ENCODE measurements at regions not wholly inside any gene's neighbourhood (a gene's known extent, or its start where the extent isn't known, plus 50 kb on each side); places are given as distances from the start of the nearest gene placed in this dataset.

DNA sequence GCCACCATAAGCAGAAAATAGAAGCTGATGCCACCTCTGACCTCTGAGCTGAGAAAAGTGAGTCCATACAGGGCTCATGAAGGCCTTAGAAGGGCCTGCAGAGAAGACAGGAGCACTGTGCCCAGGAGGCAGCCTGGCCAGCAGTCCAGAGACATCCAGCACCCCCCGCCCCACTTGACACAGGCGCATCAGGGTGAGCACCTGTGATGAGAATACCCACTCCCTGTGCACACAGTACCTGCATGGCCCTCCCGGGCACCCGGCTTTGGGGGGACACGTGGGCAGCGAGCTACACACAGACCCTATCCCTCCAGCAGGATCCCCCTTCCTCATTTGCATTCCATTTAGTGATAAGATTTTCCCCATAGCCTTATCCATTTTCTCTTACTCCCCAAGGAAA lies 63.6 kb upstream of the NSMCE3 start:
- POLR2A ChIA-PET, result no interaction called here
- TF ChIP-seq, protein P1, sequence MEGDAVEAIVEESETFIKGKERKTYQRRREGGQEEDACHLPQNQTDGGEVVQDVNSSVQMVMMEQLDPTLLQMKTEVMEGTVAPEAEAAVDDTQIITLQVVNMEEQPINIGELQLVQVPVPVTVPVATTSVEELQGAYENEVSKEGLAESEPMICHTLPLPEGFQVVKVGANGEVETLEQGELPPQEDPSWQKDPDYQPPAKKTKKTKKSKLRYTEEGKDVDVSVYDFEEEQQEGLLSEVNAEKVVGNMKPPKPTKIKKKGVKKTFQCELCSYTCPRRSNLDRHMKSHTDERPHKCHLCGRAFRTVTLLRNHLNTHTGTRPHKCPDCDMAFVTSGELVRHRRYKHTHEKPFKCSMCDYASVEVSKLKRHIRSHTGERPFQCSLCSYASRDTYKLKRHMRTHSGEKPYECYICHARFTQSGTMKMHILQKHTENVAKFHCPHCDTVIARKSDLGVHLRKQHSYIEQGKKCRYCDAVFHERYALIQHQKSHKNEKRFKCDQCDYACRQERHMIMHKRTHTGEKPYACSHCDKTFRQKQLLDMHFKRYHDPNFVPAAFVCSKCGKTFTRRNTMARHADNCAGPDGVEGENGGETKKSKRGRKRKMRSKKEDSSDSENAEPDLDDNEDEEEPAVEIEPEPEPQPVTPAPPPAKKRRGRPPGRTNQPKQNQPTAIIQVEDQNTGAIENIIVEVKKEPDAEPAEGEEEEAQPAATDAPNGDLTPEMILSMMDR (IDR thresholded peaks at IDR 0.05; ENCODE audit: control extremely low read depth, extremely low read depth, low read depth, missing control alignments), result no peak
- CTCF ChIA-PET, result interaction anchor here (1.1 kb wide), 1 partner anchor 11 kb away, joined by 3 read pairs; no protein-coding TSS in a partner anchor
- no peak for DNase-seq (ENCODE audit: extremely low spot score)

DNA sequence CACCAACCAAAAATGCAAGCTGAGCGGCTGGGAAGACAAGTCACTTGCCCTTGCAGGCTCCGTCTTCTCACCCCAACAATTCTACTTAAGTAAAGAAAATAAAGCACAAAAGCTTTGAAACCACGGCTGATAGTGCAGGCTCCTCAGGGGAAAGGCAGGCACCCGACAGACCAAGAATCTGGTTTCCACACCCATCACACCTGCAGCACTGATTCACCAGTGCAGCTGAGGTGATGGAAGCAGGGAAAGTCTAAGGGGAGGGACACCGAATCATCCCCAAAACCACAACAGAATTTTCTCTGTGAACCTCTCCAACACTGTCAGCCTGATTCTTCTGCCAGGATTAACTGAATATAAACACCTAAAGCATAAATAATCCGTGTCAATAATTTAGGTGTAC lies 62.0 kb upstream of the NSMCE3 start:
- DNase-seq (ENCODE audit: extremely low spot score), result no peak
- ChIA-PET CTCF (interaction anchor here (1.5 kb wide), 1 partner anchor 14 kb away, joined by 3 read pairs; no protein-coding TSS in a partner anchor), POLR2A (no interaction called here)
- TF ChIP-seq, protein P1 (IDR thresholded peaks at IDR 0.05; ENCODE audit: control extremely low read depth, extremely low read depth, low read depth, missing control alignments), result no peak

DNA sequence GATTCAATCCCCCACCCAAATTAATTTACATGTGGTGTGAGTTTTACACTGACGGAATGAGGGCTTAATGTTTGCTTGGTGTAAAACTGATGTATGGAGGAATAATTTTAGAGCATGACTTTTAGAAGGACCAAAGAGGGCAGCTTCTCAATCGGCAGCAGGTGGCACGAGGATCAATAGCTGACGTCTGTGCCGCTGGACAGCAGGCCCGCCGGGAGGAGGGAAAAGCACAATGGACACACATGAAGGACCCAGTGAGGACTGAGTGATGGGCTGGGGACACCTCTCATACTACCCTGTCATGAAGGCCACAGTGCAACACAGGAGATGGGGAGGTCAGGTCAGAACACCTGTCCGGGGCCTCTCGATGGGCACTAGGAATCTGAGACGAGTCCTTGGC lies 61.4 kb upstream of the NSMCE3 start:
- CTCF ChIA-PET, result interaction anchor here (1.5 kb wide), 1 partner anchor 15 kb away, joined by 3 read pairs; no protein-coding TSS in a partner anchor
- POLR2A ChIA-PET, result no interaction called here
- TF ChIP-seq, protein P1 (IDR thresholded peaks at IDR 0.05; ENCODE audit: control extremely low read depth, extremely low read depth, low read depth, missing control alignments), result no peak
- no peak for DNase-seq (ENCODE audit: extremely low spot score)

DNA sequence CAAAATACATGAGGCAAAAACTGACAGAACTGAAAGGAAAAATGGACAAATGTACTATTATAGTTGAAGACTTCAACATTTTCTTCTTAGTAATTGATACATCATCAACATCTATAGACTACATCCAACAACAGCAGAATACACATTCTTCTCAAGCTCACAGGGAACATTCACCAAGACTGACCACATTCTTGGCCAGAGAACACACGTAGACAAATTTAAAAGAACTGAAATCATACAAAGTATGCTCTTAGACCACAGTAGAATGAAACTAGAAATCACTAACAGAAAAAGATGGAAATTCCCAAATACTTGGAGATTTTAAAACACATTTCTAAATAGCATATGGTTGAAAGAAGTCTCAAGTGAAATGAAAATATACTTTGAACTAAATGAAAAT lies 55.1 kb upstream of the NSMCE3 start:
- ChIA-PET CTCF (interaction anchor here (1.3 kb wide), 1 partner anchor 20 kb away, joined by 3 read pairs; no protein-coding TSS in a partner anchor), POLR2A (no interaction called here)
- TF ChIP-seq, protein P1 (IDR thresholded peaks at IDR 0.05; ENCODE audit: control extremely low read depth, extremely low read depth, low read depth, missing control alignments), result no peak
- DNase-seq (ENCODE audit: extremely low spot score), result no peak

DNA sequence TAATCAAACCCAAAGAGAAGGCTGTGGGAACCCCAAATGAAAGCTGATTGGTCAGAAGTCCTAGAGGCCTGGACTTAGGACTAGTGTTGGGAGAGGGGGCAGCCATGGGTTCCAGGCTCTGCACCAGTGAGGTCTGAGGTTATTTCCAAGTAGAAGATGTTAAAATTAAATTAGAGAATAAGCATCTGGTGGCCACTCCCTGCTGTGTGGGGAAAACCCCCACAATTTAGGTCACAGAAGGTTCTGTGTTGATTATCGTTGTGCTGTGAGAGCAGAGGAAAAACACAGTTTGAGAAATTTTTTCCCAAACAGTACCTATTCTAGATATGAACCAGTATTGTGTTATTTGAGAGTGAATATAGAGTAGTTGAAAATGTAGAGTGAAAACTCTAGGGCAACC lies 53.9 kb upstream of the NSMCE3 start:
- DNase-seq (ENCODE audit: extremely low spot score), result no peak
- TF ChIP-seq, protein P1 (IDR thresholded peaks at IDR 0.05; ENCODE audit: control extremely low read depth, extremely low read depth, low read depth, missing control alignments), result no peak
- POLR2A ChIA-PET, result no interaction called here
- CTCF ChIA-PET, result interaction anchor here (0.9 to 1.3 kb wide), 2 partner anchors 22 to 31 kb away, joined by 3 read pairs; no protein-coding TSS in a partner anchor

DNA sequence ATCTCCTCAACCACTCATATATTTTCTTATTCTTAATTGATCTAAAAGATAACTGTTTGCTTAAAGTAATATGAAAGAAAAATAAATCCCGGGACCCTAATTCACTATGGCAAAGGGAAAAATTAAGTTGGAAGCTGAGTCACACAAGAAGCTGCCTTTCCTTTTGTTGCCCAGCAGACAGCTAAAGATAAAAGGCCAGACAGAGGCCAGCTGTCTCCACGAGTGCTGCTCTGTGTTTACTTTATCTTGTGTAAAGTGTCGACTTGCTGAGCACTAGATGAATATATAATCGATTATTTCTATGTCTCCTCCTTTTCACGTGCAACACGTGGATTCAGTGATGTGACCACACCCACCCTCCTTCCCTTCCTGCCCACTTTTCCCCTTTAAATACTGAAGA lies 52.8 kb upstream of the NSMCE3 start:
- CTCF ChIA-PET, result interaction anchor here (1.5 kb wide), 1 partner anchor 9 kb away, joined by 6 read pairs; no protein-coding TSS in a partner anchor
- TF ChIP-seq, protein P1 (IDR thresholded peaks at IDR 0.05; ENCODE audit: control extremely low read depth, extremely low read depth, low read depth, missing control alignments), result no peak
- DNase-seq (ENCODE audit: extremely low spot score), result no peak
- POLR2A ChIA-PET, result no interaction called here

Measured in GM10248 (cell line).